ENCODE measurements at regions not wholly inside any gene's neighbourhood (a gene's known extent, or its start where the extent isn't known, plus 50 kb on each side); places are given as distances from the start of the nearest gene placed in this dataset.

- peak overlapping the region; percentile 77 for H3K27ac ChIP-seq
- no peaks in the 10 kb centered on the region for H3K36me3 ChIP-seq
- H3K27me3 ChIP-seq: no peaks in the 10 kb centered on the region
- H3K4me1 ChIP-seq (ENCODE audit: low read depth): peaks cover 17% of the 10 kb centered on the region
- H3K4me3 ChIP-seq: no peak overlapping the region
- peak; percentile 65 to 82 for DNase-seq (ENCODE audit: low read depth in 1 of 2, low spot score in 1 of 2)
- no peaks in the 10 kb centered on the region for H3K9me3 ChIP-seq (ENCODE audit: low read depth)
- TF ChIP-seq, protein P1, sequence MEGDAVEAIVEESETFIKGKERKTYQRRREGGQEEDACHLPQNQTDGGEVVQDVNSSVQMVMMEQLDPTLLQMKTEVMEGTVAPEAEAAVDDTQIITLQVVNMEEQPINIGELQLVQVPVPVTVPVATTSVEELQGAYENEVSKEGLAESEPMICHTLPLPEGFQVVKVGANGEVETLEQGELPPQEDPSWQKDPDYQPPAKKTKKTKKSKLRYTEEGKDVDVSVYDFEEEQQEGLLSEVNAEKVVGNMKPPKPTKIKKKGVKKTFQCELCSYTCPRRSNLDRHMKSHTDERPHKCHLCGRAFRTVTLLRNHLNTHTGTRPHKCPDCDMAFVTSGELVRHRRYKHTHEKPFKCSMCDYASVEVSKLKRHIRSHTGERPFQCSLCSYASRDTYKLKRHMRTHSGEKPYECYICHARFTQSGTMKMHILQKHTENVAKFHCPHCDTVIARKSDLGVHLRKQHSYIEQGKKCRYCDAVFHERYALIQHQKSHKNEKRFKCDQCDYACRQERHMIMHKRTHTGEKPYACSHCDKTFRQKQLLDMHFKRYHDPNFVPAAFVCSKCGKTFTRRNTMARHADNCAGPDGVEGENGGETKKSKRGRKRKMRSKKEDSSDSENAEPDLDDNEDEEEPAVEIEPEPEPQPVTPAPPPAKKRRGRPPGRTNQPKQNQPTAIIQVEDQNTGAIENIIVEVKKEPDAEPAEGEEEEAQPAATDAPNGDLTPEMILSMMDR (IDR thresholded peaks at IDR 0.05; ENCODE audit: low read depth, low read length): no peak
Measured at GRCh38 chr9:86741311-86742208, 205.7 kb downstream of the GAS1 start.

GRCh38 chr9:86735772-86736458 is 211.4 kb downstream of the GAS1 start:
- H3K36me3 ChIP-seq: no peaks in the 10 kb centered on the region
- H3K9me3 ChIP-seq (ENCODE audit: low read depth): no peaks in the 10 kb centered on the region
- TF ChIP-seq, protein P1 (IDR thresholded peaks at IDR 0.05; ENCODE audit: low read depth, low read length): no peak
- no peak for DNase-seq (ENCODE audit: low read depth in 1 of 2, low spot score in 1 of 2)
- H3K4me1 ChIP-seq (ENCODE audit: low read depth): peaks cover 8% of the 10 kb centered on the region
- H3K27ac ChIP-seq: no peak overlapping the region
- H3K4me3 ChIP-seq: no peak overlapping the region
- no peaks in the 10 kb centered on the region for H3K27me3 ChIP-seq

GRCh38 chr9:86734771-86735170 is 212.5 kb downstream of the GAS1 start:
- H3K27me3 ChIP-seq: no peaks in the 10 kb centered on the region
- TF ChIP-seq, protein P1 (IDR thresholded peaks at IDR 0.05; ENCODE audit: low read depth, low read length): no peak
- no peaks in the 10 kb centered on the region for H3K9me3 ChIP-seq (ENCODE audit: low read depth)
- H3K27ac ChIP-seq: no peak overlapping the region
- H3K4me1 ChIP-seq (ENCODE audit: low read depth): peaks cover 9% of the 10 kb centered on the region
- H3K4me3 ChIP-seq: no peak overlapping the region
- H3K36me3 ChIP-seq: no peaks in the 10 kb centered on the region
- DNase-seq (ENCODE audit: low read depth in 1 of 2, low spot score in 1 of 2): peak in 1 of 2 donors; percentile 80

- peaks cover 9% of the 10 kb centered on the region for H3K4me1 ChIP-seq (ENCODE audit: low read depth)
- TF ChIP-seq, protein P1 (IDR thresholded peaks at IDR 0.05; ENCODE audit: low read depth, low read length): no peak
- H3K27me3 ChIP-seq: no peaks in the 10 kb centered on the region
- no peaks in the 10 kb centered on the region for H3K36me3 ChIP-seq
- no peaks in the 10 kb centered on the region for H3K9me3 ChIP-seq (ENCODE audit: low read depth)
- no peak overlapping the region for H3K4me3 ChIP-seq
- H3K27ac ChIP-seq: no peak overlapping the region
- no peak for DNase-seq (ENCODE audit: low read depth in 1 of 2, low spot score in 1 of 2)
Measured at GRCh38 chr9:86733929-86734328, 213.4 kb downstream of the GAS1 start.

GRCh38 chr9:86732514-86733171 is 214.7 kb downstream of the GAS1 start:
- peak in 1 of 2 donors; percentile 84 for DNase-seq (ENCODE audit: low read depth in 1 of 2, low spot score in 1 of 2)

More at GRCh38 chr9:86732514-86733171, 214.7 kb downstream of the GAS1 start:
- H3K4me1 ChIP-seq (ENCODE audit: low read depth): peaks cover 9% of the 10 kb centered on the region
- no peaks in the 10 kb centered on the region for H3K27me3 ChIP-seq
- no peaks in the 10 kb centered on the region for H3K36me3 ChIP-seq
- H3K9me3 ChIP-seq (ENCODE audit: low read depth): no peaks in the 10 kb centered on the region
- TF ChIP-seq, protein P1 (IDR thresholded peaks at IDR 0.05; ENCODE audit: low read depth, low read length): no peak
- no peak overlapping the region for H3K27ac ChIP-seq
- no peak overlapping the region for H3K4me3 ChIP-seq
